GM19328 (cell line): ENCODE measurements at regions not wholly inside any gene's neighbourhood (a gene's known extent, or its start where the extent isn't known, plus 50 kb on each side); places are given as distances from the start of the nearest gene placed in this dataset.

ENCODE experiments used
- ATAC-seq: cut with Tn5 transposase; IDR thresholded peaks from one replicate; pipeline ENCODE4 v1.9.1; 2021; ENCODE audit warnings: mild to moderate bottlenecking, moderate library complexity; ENCODE audit not compliant: unreplicated experiment

GRCh38 chr5:145130996-145131395 is 704.1 kb downstream of the PRELID2 start:
- ATAC-seq, result no peak

GRCh38 chr5:145129797-145130196 is 705.3 kb downstream of the PRELID2 start:
- ATAC-seq, result no peak

- no peak for ATAC-seq
These were observed 710.3 kb downstream of the PRELID2 start for GRCh38 chr5:145124806-145125205.

GRCh38 chr5:145118611-145119010 is 716.5 kb downstream of the PRELID2 start:
- no peak for ATAC-seq

GRCh38 chr5:145118127-145118526 is 717.0 kb downstream of the PRELID2 start:
- ATAC-seq, result no peak

GRCh38 chr5:145117285-145117684 is 717.9 kb downstream of the PRELID2 start:
- ATAC-seq, result no peak

- no peak for ATAC-seq
These were observed 723.7 kb downstream of the PRELID2 start for GRCh38 chr5:145111420-145111819.

GRCh38 chr5:145110834-145111233 is 724.3 kb downstream of the PRELID2 start:
- no peak for ATAC-seq

- ATAC-seq, result no peak
These were observed 725.0 kb downstream of the PRELID2 start for GRCh38 chr5:145110181-145110580.

GRCh38 chr5:145105384-145105783 is 729.8 kb downstream of the PRELID2 start:
- ATAC-seq, result no peak

- ATAC-seq, result no peak
These were observed 731.0 kb downstream of the PRELID2 start for GRCh38 chr5:145104106-145104505.

- ATAC-seq, result no peak
These were observed 733.9 kb downstream of the PRELID2 start for GRCh38 chr5:145101246-145101645.

- no peak for ATAC-seq
These were observed 745.0 kb downstream of the PRELID2 start for GRCh38 chr5:145090115-145090514.

GRCh38 chr5:145084834-145085233 is 750.3 kb downstream of the PRELID2 start:
- ATAC-seq, result no peak

GRCh38 chr5:145077028-145077427 is 758.1 kb downstream of the PRELID2 start:
- no peak for ATAC-seq

GRCh38 chr5:145076040-145076439 is 759.1 kb downstream of the PRELID2 start:
- no peak for ATAC-seq

GRCh38 chr5:145072889-145073288 is 762.3 kb downstream of the PRELID2 start:
- ATAC-seq, result no peak

- ATAC-seq, result no peak
These were observed 766.4 kb downstream of the PRELID2 start for GRCh38 chr5:145068721-145069120.

GRCh38 chr5:145062280-145063062 is 772.7 kb downstream of the PRELID2 start:
- ATAC-seq, result no peak

GRCh38 chr5:145056800-145057199 is 778.3 kb downstream of the PRELID2 start:
- ATAC-seq, result peak; percentile 91

GRCh38 chr5:145050181-145050580 is 785.0 kb downstream of the PRELID2 start:
- no peak for ATAC-seq

GRCh38 chr5:145044970-145045369 is 790.2 kb downstream of the PRELID2 start:
- ATAC-seq, result no peak

- no peak for ATAC-seq
These were observed 806.5 kb downstream of the PRELID2 start for GRCh38 chr5:145028626-145029025.
